ENCODE measurements at regions not wholly inside any gene's neighbourhood (a gene's known extent, or its start where the extent isn't known, plus 50 kb on each side); places are given as distances from the start of the nearest gene placed in this dataset.
"Not testable (repeated sequence)": the region's sequence is repeated elsewhere in the genome, so short reads cannot be mapped to it uniquely, and the experiment has no call there.

- DNase-seq = no peak
Observed at GRCh38 chr6:100226811-100227210, 232.8 kb upstream of the MCHR2 start.

- not testable (repeated sequence) for DNase-seq
Observed at GRCh38 chr6:100223952-100224351, 229.9 kb upstream of the MCHR2 start.

GRCh38 chr6:100220543-100220942 lies 226.5 kb upstream of the MCHR2 start:
- no peak for DNase-seq

GRCh38 chr6:100217225-100218012 lies 223.4 kb upstream of the MCHR2 start:
- DNase-seq = no peak

GRCh38 chr6:100216760-100217159 lies 222.7 kb upstream of the MCHR2 start:
- no peak for DNase-seq

GRCh38 chr6:100212131-100212530 lies 218.1 kb upstream of the MCHR2 start:
- no peak for DNase-seq

GRCh38 chr6:100210137-100211117 lies 216.4 kb upstream of the MCHR2 start:
- no peak for DNase-seq

- no peak for DNase-seq
Observed at GRCh38 chr6:100209323-100210136, 215.5 kb upstream of the MCHR2 start.

- no peak for DNase-seq
Observed at GRCh38 chr6:100203400-100203799, 209.4 kb upstream of the MCHR2 start.

- DNase-seq = no peak
Observed at GRCh38 chr6:100202417-100203194, 208.6 kb upstream of the MCHR2 start.

- DNase-seq = not testable (repeated sequence)
Observed at GRCh38 chr6:100196214-100196982, 202.4 kb upstream of the MCHR2 start.

GRCh38 chr6:100195244-100195643 lies 201.2 kb upstream of the MCHR2 start:
- not testable (repeated sequence) for DNase-seq

- DNase-seq = no peak
Observed at GRCh38 chr6:100194535-100194934, 200.5 kb upstream of the MCHR2 start.

GRCh38 chr6:100188754-100189153 lies 194.7 kb upstream of the MCHR2 start:
- DNase-seq = no peak

- DNase-seq = no peak
Observed at GRCh38 chr6:100186552-100186951, 192.5 kb upstream of the MCHR2 start.

- peak in 1 of 5 donors; percentile 15 for DNase-seq
Observed at GRCh38 chr6:100185615-100186014, 191.6 kb upstream of the MCHR2 start.

GRCh38 chr6:100184473-100184872 lies 190.4 kb upstream of the MCHR2 start:
- no peak for DNase-seq

GRCh38 chr6:100182313-100182712 lies 188.3 kb upstream of the MCHR2 start:
- no peak for DNase-seq

- DNase-seq = no peak
Observed at GRCh38 chr6:100181309-100181708, 187.3 kb upstream of the MCHR2 start.

- no peak for DNase-seq
Observed at GRCh38 chr6:100179576-100179975, 185.6 kb upstream of the MCHR2 start.

GRCh38 chr6:100177956-100178355 lies 183.9 kb upstream of the MCHR2 start:
- DNase-seq = no peak
